ENCODE measurements at regions not wholly inside any gene's neighbourhood (a gene's known extent, or its start where the extent isn't known, plus 50 kb on each side); places are given as distances from the start of the nearest gene placed in this dataset.

- no peak for TF ChIP-seq CTCF (optimal IDR thresholded peaks at IDR 0.05 in 1 of 3, IDR thresholded peaks at IDR 0.05 in 1 of 3, conservative IDR thresholded peaks at IDR 0.05 in 1 of 3; ENCODE audit: extremely low read depth in 1 of 3, insufficient read depth in 2 of 3, low read length in 3 of 3)
- no peak for TF ChIP-seq EZH2 (IDR thresholded peaks at IDR 0.05; ENCODE audit: low read length)
Observed at GRCh38 chr4:129246145-129246544, 150.2 kb downstream of the C4orf33 start.
